HL-60 (cell line): ENCODE measurements at regions not wholly inside any gene's neighbourhood (a gene's known extent, or its start where the extent isn't known, plus 50 kb on each side); places are given as distances from the start of the nearest gene placed in this dataset.

Experiments used
- DNase-seq, 2 experiments: peaks; one replicate each; pipeline ENCODE4 v3.0.0-alpha.2; 2010 to 2020; ENCODE audit warnings: low read depth in 1 of 2, low spot score in 1 of 2
- H3K27ac ChIP-seq: fragments of 250-450 bp; sonication (Bioruptor Pico); replicated peaks from 2 replicates; pipeline ENCODE4 v1.5.1; 2020; ENCODE audit warnings: mild to moderate bottlenecking, moderate library complexity
- H3K27me3 ChIP-seq: fragments of 250-450 bp; sonication (Bioruptor Pico); 2 replicates; pipeline ENCODE4 v1.5.1; 2021; ENCODE audit warnings: mild to moderate bottlenecking, moderate library complexity; ENCODE audit not compliant: insufficient read depth, poor library complexity, severe bottlenecking
- H3K4me3 ChIP-seq: replicated peaks from 2 replicates; pipeline ENCODE4 v1.5.1; 2011; ENCODE audit warnings: mild to moderate bottlenecking, control low read depth, low read length; ENCODE audit not compliant: insufficient read depth
- CTCF ChIP-seq: IDR thresholded peaks from one replicate; pipeline ENCODE4 v1.5.1; 2011; ENCODE audit warnings: low read length, control low read depth, inconsistent platforms; ENCODE audit not compliant: insufficient read depth
- GABPA ChIP-seq: IDR thresholded peaks from 2 replicates; pipeline ENCODE4 v1.6.1; 2012; ENCODE audit warnings: low read depth
- POLR2AphosphoS5 ChIP-seq: IDR thresholded peaks from 2 replicates; pipeline ENCODE4 v1.6.1; 2012; ENCODE audit warnings: low read depth
- REST ChIP-seq: IDR thresholded peaks from 2 replicates; pipeline ENCODE4 v1.6.1; 2012; ENCODE audit warnings: low read depth; ENCODE audit not compliant: insufficient replicate concordance
- SPI1 ChIP-seq: IDR thresholded peaks from 2 replicates; pipeline ENCODE4 v1.6.1; 2012; ENCODE audit warnings: low read depth, mild to moderate bottlenecking, borderline replicate concordance

GRCh38 chr4:156556336-156556735 lies 415.3 kb downstream of the PDGFC start:
- no peak overlapping the region for H3K4me3 ChIP-seq
- DNase-seq = no peak
- TF ChIP-seq GABPA = no peak
- TF ChIP-seq CTCF = no peak
- no peak for TF ChIP-seq POLR2AphosphoS5
- no peak for TF ChIP-seq SPI1
- no peak for TF ChIP-seq REST
- no peaks in the 10 kb centered on the region for H3K27me3 ChIP-seq
- no peak overlapping the region for H3K27ac ChIP-seq

- H3K4me3 ChIP-seq = no peak overlapping the region
- no peak for TF ChIP-seq POLR2AphosphoS5
- TF ChIP-seq SPI1 = peak; percentile 95
- no peak overlapping the region for H3K27ac ChIP-seq
- DNase-seq = no peak
- H3K27me3 ChIP-seq = no peaks in the 10 kb centered on the region
Measured at GRCh38 chr4:156553659-156554058, 417.9 kb downstream of the PDGFC start.

- TF ChIP-seq POLR2AphosphoS5 (no peak), SPI1 (no peak), CTCF (no peak), REST (no peak), GABPA (no peak)
- H3K27me3 ChIP-seq = no peaks in the 10 kb centered on the region
- H3K27ac ChIP-seq = no peak overlapping the region
- no peak for DNase-seq
- H3K4me3 ChIP-seq = no peak overlapping the region
Measured at GRCh38 chr4:156547891-156548290, 423.7 kb downstream of the PDGFC start.

GRCh38 chr4:156547439-156547838 lies 424.2 kb downstream of the PDGFC start:
- H3K27me3 ChIP-seq = no peaks in the 10 kb centered on the region
- no peak overlapping the region for H3K4me3 ChIP-seq
- TF ChIP-seq GABPA (no peak), CTCF (no peak), REST (no peak), POLR2AphosphoS5 (no peak)
- H3K27ac ChIP-seq = no peak overlapping the region
- no peak for DNase-seq
